A549 (cell line): ENCODE measurements at regions not wholly inside any gene's neighbourhood (a gene's known extent, or its start where the extent isn't known, plus 50 kb on each side); places are given as distances from the start of the nearest gene placed in this dataset.

Source experiments
- ATAC-seq, 2 experiments: fragments of 200-7000 bp in 1 of 2; fragments of >200 bp in 1 of 2; cut with Nextera tagmentation in 1 of 2; cut with Tn5 transposase in 1 of 2; 3 replicates each; pipeline versions ENCODE4 v1.8.0 to v1.9.1; 2018 to 2020; ENCODE audit warnings: mild to moderate bottlenecking in 1 of 2, moderate library complexity in 1 of 2
- CTCF ChIA-PET: fragments of 300-600 bp; sonication (Branson Sonifier 250); formaldehyde crosslinking; extraction: SDS; loops from one replicate; lab custom pipeline; 2021; ENCODE audit warnings: antibody characterized with exemption, inconsistent platforms; lab: Yijun Ruan, JAX
- POLR2A ChIA-PET: fragments of 350-600 bp; formaldehyde crosslinking; extraction: SDS; loops from one replicate; lab custom pipeline; 2021; ENCODE audit warnings: antibody characterized with exemption, inconsistent platforms; lab: Yijun Ruan, JAX
- DNase-seq, 2 experiments: peaks; one replicate each; pipeline versions ENCODE4 v3.0.0 to v3.0.0-alpha.2; 2011 to 2016; ENCODE audit warnings: low read depth in 1 of 2, low spot score in 1 of 2
- FAIRE-seq: peaks from 2 replicates; lab custom pipeline; 2011; peaks lifted over from hg19 to GRCh38; lab: Jason Lieb, UNC
- H3K27ac ChIP-seq, 2 experiments: fragments of >200 bp; sonication (Bioruptor Twin); formaldehyde crosslinking; 3 replicates each; pipeline ENCODE4 v1.5.1; 2016 to 2017
- H3K4me1 ChIP-seq: fragments of >200 bp; sonication (Bioruptor Twin); formaldehyde crosslinking; 3 replicates; pipeline ENCODE4 v1.6.1; 2016
- H3K4me2 ChIP-seq: fragments of >200 bp; sonication (Bioruptor Twin); formaldehyde crosslinking; 3 replicates; pipeline ENCODE4 v1.6.1; 2016
- H3K4me3 ChIP-seq: fragments of >200 bp; sonication (Bioruptor Twin); formaldehyde crosslinking; 3 replicates; pipeline ENCODE4 v1.5.1; 2016
- H3K9me3 ChIP-seq: fragments of >200 bp; sonication (Bioruptor Twin); formaldehyde crosslinking; 3 replicates; pipeline ENCODE4 v1.6.1; 2016
- CBX2 ChIP-seq: fragments of 200-600 bp; sonication (generic); IDR thresholded peaks from 2 replicates; pipeline ENCODE4 v1.6.1; 2016; ENCODE audit warnings: low read depth, mild to moderate bottlenecking, borderline replicate concordance
- CEBPB ChIP-seq, 2 experiments: fragments of >200 bp in 1 of 2; sonication (Bioruptor Twin) in 1 of 2; formaldehyde crosslinking in 1 of 2; IDR thresholded peaks; 2 replicates each; pipeline ENCODE4 v1.6.1; 2012 to 2016
- CHD2 ChIP-seq: fragments of 150-350 bp; IDR thresholded peaks from 2 replicates; pipeline ENCODE4 v1.6.1; 2014; ENCODE audit warnings: low read length; ENCODE audit not compliant: partially characterized antibody
- CHD4 ChIP-seq: fragments of 200-600 bp; sonication (generic); IDR thresholded peaks from 2 replicates; pipeline ENCODE4 v1.6.1; 2016; ENCODE audit warnings: antibody characterized with exemption, mild to moderate bottlenecking, borderline replicate concordance
- E2F6 ChIP-seq: IDR thresholded peaks from 2 replicates; pipeline ENCODE4 v1.6.1; 2012; ENCODE audit warnings: low read depth, borderline replicate concordance
- ELK1 ChIP-seq: fragments of 150-350 bp; IDR thresholded peaks from 2 replicates; pipeline ENCODE4 v1.6.1; 2014; ENCODE audit warnings: low read depth, mild to moderate bottlenecking, low read length
- HES2 ChIP-seq: fragments of >200 bp; sonication (Bioruptor Twin); formaldehyde crosslinking; IDR thresholded peaks from 2 replicates; pipeline ENCODE4 v1.6.1; 2016
- HMGXB4 ChIP-seq: fragments of 250-450 bp; sonication (Bioruptor Pico); IDR thresholded peaks from 2 replicates; pipeline ENCODE4 v1.5.0; 2021; ENCODE audit warnings: mild to moderate bottlenecking, moderate library complexity, borderline replicate concordance
- HOXB5 ChIP-seq: fragments of 250-450 bp; sonication (Bioruptor Pico); IDR thresholded peaks from 2 replicates; pipeline ENCODE4 v1.5.0; 2020; ENCODE audit warnings: mild to moderate bottlenecking, moderate library complexity
- JUN ChIP-seq, 2 experiments: fragments of >200 bp; sonication (Bioruptor Twin); formaldehyde crosslinking; IDR thresholded peaks; 2 replicates in 1 of 2; 3 replicates in 1 of 2; pipeline ENCODE4 v1.6.1; 2016 to 2017
- JUNB ChIP-seq: fragments of >200 bp; sonication (Bioruptor Twin); formaldehyde crosslinking; IDR thresholded peaks from 2 replicates; pipeline ENCODE4 v1.6.1; 2016
- KDM1A ChIP-seq: fragments of 200-600 bp; sonication (generic); IDR thresholded peaks from 2 replicates; pipeline ENCODE4 v1.6.1; 2016; ENCODE audit warnings: low read depth, mild to moderate bottlenecking
- MAFK ChIP-seq: fragments of 450-650 bp; IDR thresholded peaks from 2 replicates; pipeline ENCODE4 v1.6.1; 2014; ENCODE audit not compliant: partially characterized antibody
- MAX ChIP-seq: IDR thresholded peaks from 2 replicates; pipeline ENCODE4 v1.6.1; 2012
- PBX3 ChIP-seq: IDR thresholded peaks from 2 replicates; pipeline ENCODE4 v1.6.1; 2012
- RAD21 ChIP-seq, 2 experiments: fragments of >200 bp in 1 of 2; sonication (Bioruptor Twin) in 1 of 2; formaldehyde crosslinking in 1 of 2; IDR thresholded peaks in 1 of 2; conservative IDR thresholded peaks in 1 of 2; 2 replicates in 1 of 2; 3 replicates in 1 of 2; pipeline ENCODE4 v1.6.1; 2012 to 2018; ENCODE audit warnings: inconsistent platforms in 1 of 2
- RNF2 ChIP-seq: fragments of 200-600 bp; sonication (generic); IDR thresholded peaks from 2 replicates; pipeline ENCODE4 v1.6.1; 2016; ENCODE audit warnings: low read depth, mild to moderate bottlenecking, antibody characterized with exemption, moderate library complexity, borderline replicate concordance
- SMC3 ChIP-seq: fragments of >200 bp; sonication (Bioruptor Twin); formaldehyde crosslinking; IDR thresholded peaks from 3 replicates; pipeline ENCODE4 v1.6.1; 2018; ENCODE audit warnings: inconsistent platforms
- SREBF2 ChIP-seq: fragments of 450-650 bp; IDR thresholded peaks from 2 replicates; pipeline ENCODE4 v1.6.1; 2014; ENCODE audit warnings: mild to moderate bottlenecking, moderate library complexity
- TP53 ChIP-seq: fragments of 250-450 bp; sonication (Bioruptor Pico); IDR thresholded peaks from 2 replicates; pipeline ENCODE4 v1.5.0; 2021; ENCODE audit warnings: mild to moderate bottlenecking, moderate library complexity
- WGBS: methylation state at CpG from one replicate; pipeline ENCODE4 v1.1.6; 2017; ENCODE audit errors: missing lambda C conversion rate; 5-methylcytosine and 5-hydroxymethylcytosine counted together
- TF ChIP-seq, protein P1 (sequence below): fragments of 450-650 bp; IDR thresholded peaks from 2 replicates; pipeline ENCODE4 v1.6.1; 2014; ENCODE audit warnings: antibody characterized with exemption

GRCh38 chr6:56005426-56005825 is 130.0 kb upstream of the BMP5 start:
- CTCF ChIA-PET, result interaction anchor here (1.6 kb wide), 1 partner anchor 309 kb away, joined by 3 read pairs; no protein-coding TSS in a partner anchor
- POLR2A ChIA-PET, result no interaction called here
- Histone ChIP-seq H3K4me1 (no peaks in the 10 kb centered on the region), H3K9me3 (no peaks in the 10 kb centered on the region), H3K4me3 (no peak overlapping the region), H3K27ac (no peak overlapping the region), H3K4me2 (no peak overlapping the region)
- ATAC-seq (no peak), DNase-seq (no peak), FAIRE-seq (no peak)
- TF ChIP-seq SREBF2, result no peak
- no peak for TF ChIP-seq E2F6
- TF ChIP-seq MAX, result no peak
- TF ChIP-seq SMC3, result no peak
- TF ChIP-seq HOXB5 (CRISPR knock-in tag), result no peak
- no peak for TF ChIP-seq CHD2
- no peak for TF ChIP-seq RAD21 (conservative IDR thresholded peaks at IDR 0.05 in 1 of 2, IDR thresholded peaks at IDR 0.05 in 1 of 2)
- no peak for TF ChIP-seq RNF2
- TF ChIP-seq CEBPB (IDR thresholded peaks at IDR 0.05), result no peak
- TF ChIP-seq, protein P1, sequence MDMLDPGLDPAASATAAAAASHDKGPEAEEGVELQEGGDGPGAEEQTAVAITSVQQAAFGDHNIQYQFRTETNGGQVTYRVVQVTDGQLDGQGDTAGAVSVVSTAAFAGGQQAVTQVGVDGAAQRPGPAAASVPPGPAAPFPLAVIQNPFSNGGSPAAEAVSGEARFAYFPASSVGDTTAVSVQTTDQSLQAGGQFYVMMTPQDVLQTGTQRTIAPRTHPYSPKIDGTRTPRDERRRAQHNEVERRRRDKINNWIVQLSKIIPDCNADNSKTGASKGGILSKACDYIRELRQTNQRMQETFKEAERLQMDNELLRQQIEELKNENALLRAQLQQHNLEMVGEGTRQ, result no peak
- no peak for TF ChIP-seq HES2
- no peak for TF ChIP-seq CHD4
- no peak for TF ChIP-seq JUN (IDR thresholded peaks at IDR 0.05)
- no peak for TF ChIP-seq MAFK
- TF ChIP-seq CBX2, result no peak
- no peak for TF ChIP-seq JUNB
- TF ChIP-seq PBX3, result no peak
- no peak for TF ChIP-seq HMGXB4
- no peak for TF ChIP-seq KDM1A
- 89% methylated on average over 1 of the region's 1 CpG for WGBS

GRCh38 chr6:56004426-56004825 is 129.0 kb upstream of the BMP5 start:
- ChIA-PET CTCF (interaction anchor here (1.6 kb wide), 1 partner anchor 310 kb away, joined by 3 read pairs; no protein-coding TSS in a partner anchor), POLR2A (no interaction called here)
- TF ChIP-seq TP53 (no peak), ELK1 (no peak), MAFK (no peak)
- Histone ChIP-seq H3K4me2 (no peak overlapping the region), H3K4me1 (no peaks in the 10 kb centered on the region), H3K27ac (no peak overlapping the region), H3K9me3 (no peaks in the 10 kb centered on the region), H3K4me3 (no peak overlapping the region)
- no peak for FAIRE-seq
- no peak for ATAC-seq
- no peak for DNase-seq
- WGBS, result 45% methylated on average over 2 of the region's 2 CpGs
